ENCODE measurements at regions not wholly inside any gene's neighbourhood (a gene's known extent, or its start where the extent isn't known, plus 50 kb on each side); places are given as distances from the start of the nearest gene placed in this dataset.

- no peak for TF ChIP-seq CTCF (IDR thresholded peaks at IDR 0.05)
- TF ChIP-seq ZFX (IDR thresholded peaks at IDR 0.05; ENCODE audit: borderline replicate concordance), result no peak
Observed at GRCh38 chr10:3693698-3694080, 91.3 kb downstream of the KLF6 start.

All from 22Rv1 (cell line).